ENCODE measurements at regions not wholly inside any gene's neighbourhood (a gene's known extent, or its start where the extent isn't known, plus 50 kb on each side); places are given as distances from the start of the nearest gene placed in this dataset.

DNA sequence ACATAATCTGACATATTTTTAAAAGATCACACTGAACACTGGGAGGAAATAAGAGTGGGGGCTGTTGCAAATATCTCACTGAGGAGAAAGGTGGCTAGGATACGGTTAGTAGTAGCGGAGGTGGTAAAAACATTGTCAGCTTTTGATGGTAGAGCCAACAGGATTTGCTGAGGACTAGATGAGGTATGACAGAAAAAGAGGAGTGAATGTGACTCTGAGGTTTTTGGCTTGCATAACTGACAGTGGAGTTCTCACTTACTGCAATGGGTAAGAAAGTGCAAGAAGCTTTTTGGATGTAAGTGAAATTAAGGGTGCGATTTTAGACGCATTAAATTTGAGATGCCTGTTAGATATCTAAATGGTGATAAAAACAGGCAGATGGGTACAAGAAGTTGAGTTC lies 102.0 kb upstream of the MBL2 start:
- H3K4me3 ChIP-seq (ENCODE audit: low read depth, low read length) = no peak overlapping the region
- TF ChIP-seq, protein P1, sequence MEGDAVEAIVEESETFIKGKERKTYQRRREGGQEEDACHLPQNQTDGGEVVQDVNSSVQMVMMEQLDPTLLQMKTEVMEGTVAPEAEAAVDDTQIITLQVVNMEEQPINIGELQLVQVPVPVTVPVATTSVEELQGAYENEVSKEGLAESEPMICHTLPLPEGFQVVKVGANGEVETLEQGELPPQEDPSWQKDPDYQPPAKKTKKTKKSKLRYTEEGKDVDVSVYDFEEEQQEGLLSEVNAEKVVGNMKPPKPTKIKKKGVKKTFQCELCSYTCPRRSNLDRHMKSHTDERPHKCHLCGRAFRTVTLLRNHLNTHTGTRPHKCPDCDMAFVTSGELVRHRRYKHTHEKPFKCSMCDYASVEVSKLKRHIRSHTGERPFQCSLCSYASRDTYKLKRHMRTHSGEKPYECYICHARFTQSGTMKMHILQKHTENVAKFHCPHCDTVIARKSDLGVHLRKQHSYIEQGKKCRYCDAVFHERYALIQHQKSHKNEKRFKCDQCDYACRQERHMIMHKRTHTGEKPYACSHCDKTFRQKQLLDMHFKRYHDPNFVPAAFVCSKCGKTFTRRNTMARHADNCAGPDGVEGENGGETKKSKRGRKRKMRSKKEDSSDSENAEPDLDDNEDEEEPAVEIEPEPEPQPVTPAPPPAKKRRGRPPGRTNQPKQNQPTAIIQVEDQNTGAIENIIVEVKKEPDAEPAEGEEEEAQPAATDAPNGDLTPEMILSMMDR (IDR thresholded peaks at IDR 0.05; ENCODE audit: low read depth, low read length) = no peak

GRCh38 chr10:52871191-52871843 lies 98.7 kb upstream of the MBL2 start:
- no peak overlapping the region for H3K4me3 ChIP-seq (ENCODE audit: low read depth, low read length)
- TF ChIP-seq, protein P1 (IDR thresholded peaks at IDR 0.05; ENCODE audit: low read depth, low read length) = no peak

- TF ChIP-seq, protein P1 (IDR thresholded peaks at IDR 0.05; ENCODE audit: low read depth, low read length) = no peak
- H3K4me3 ChIP-seq (ENCODE audit: low read depth, low read length) = no peak overlapping the region
Observed at GRCh38 chr10:52870562-52870961, 98.0 kb upstream of the MBL2 start.

DNA sequence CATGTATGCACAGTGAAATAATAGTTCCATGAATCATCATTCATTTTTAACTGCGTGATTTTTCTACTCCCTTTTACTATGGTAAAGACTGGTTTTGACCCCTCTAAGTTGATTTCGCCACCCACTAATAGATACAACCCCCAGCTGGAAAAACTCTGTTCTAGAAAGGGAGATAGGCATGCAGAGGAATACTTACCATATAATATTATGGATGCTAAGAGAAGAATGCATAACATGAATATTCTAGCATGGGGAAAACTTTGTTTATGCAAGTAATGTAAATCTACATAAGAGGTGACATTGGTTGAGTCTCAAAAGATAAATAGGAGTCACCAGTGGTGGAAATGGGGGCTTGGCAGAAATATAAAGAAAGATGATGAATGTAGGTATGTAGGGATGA lies 97.3 kb upstream of the MBL2 start:
- no peak overlapping the region for H3K4me3 ChIP-seq (ENCODE audit: low read depth, low read length)
- TF ChIP-seq, protein P1 (IDR thresholded peaks at IDR 0.05; ENCODE audit: low read depth, low read length) = no peak

- TF ChIP-seq, protein P1 (IDR thresholded peaks at IDR 0.05; ENCODE audit: low read depth, low read length) = no peak
- H3K4me3 ChIP-seq (ENCODE audit: low read depth, low read length) = no peak overlapping the region
Observed at GRCh38 chr10:52865213-52865612, 92.6 kb upstream of the MBL2 start.

- no peak overlapping the region for H3K4me3 ChIP-seq (ENCODE audit: low read depth, low read length)
- TF ChIP-seq, protein P1 (IDR thresholded peaks at IDR 0.05; ENCODE audit: low read depth, low read length) = no peak
Observed at GRCh38 chr10:52864201-52865106, 91.9 kb upstream of the MBL2 start.

GRCh38 chr10:52858722-52859121 lies 86.1 kb upstream of the MBL2 start:
- H3K4me3 ChIP-seq (ENCODE audit: low read depth, low read length) = no peak overlapping the region
- TF ChIP-seq, protein P1 (IDR thresholded peaks at IDR 0.05; ENCODE audit: low read depth, low read length) = no peak
